KMS-11 (cell line): ENCODE measurements at regions not wholly inside any gene's neighbourhood (a gene's known extent, or its start where the extent isn't known, plus 50 kb on each side); places are given as distances from the start of the nearest gene placed in this dataset.

ENCODE experiments used
- H2AFZ ChIP-seq: fragments of 200-600 bp; sonication (generic); 2 replicates; pipeline ENCODE4 v1.6.1; 2016; ENCODE audit warnings: antibody characterized with exemption, mixed run types, low read depth
- H3K27ac ChIP-seq: fragments of 200-600 bp; sonication (generic); 2 replicates; pipeline ENCODE4 v1.6.1; 2016; ENCODE audit warnings: mild to moderate bottlenecking, mixed run types
- H3K27me3 ChIP-seq: fragments of 200-600 bp; sonication (generic); 2 replicates; pipeline ENCODE4 v1.6.1; 2017; ENCODE audit warnings: mild to moderate bottlenecking, low read depth, mixed run types, moderate library complexity; ENCODE audit not compliant: insufficient read depth
- H3K36me3 ChIP-seq: fragments of 200-600 bp; sonication (generic); 2 replicates; pipeline ENCODE4 v1.6.1; 2017; ENCODE audit warnings: mild to moderate bottlenecking, mixed run types; ENCODE audit not compliant: insufficient read depth
- H3K4me1 ChIP-seq: fragments of 200-600 bp; sonication (generic); 2 replicates; pipeline ENCODE4 v1.6.1; 2016; ENCODE audit warnings: mild to moderate bottlenecking, low read depth, mixed run types; ENCODE audit not compliant: poor library complexity, severe bottlenecking
- H3K4me2 ChIP-seq: fragments of 200-600 bp; sonication (generic); 2 replicates; pipeline ENCODE4 v1.7.0; 2016; ENCODE audit warnings: mild to moderate bottlenecking, mixed run types
- H3K4me3 ChIP-seq: fragments of 200-600 bp; sonication (generic); IDR thresholded peaks from 2 replicates; pipeline ENCODE4 v1.6.1; 2017; ENCODE audit warnings: low read depth, low read length, mixed read lengths; ENCODE audit not compliant: insufficient read depth
- H3K79me2 ChIP-seq: fragments of 200-600 bp; sonication (generic); 2 replicates; pipeline ENCODE4 v1.6.1; 2016; ENCODE audit warnings: low read depth, mixed run types; ENCODE audit not compliant: insufficient read depth
- H3K9ac ChIP-seq: fragments of 200-600 bp; sonication (generic); 2 replicates; pipeline ENCODE4 v1.6.1; 2016; ENCODE audit warnings: mild to moderate bottlenecking, mixed run types
- H4K20me1 ChIP-seq: fragments of 200-600 bp; sonication (generic); 2 replicates; pipeline ENCODE4 v1.6.1; 2016; ENCODE audit warnings: mild to moderate bottlenecking, mixed run types; ENCODE audit not compliant: insufficient read depth
- TF ChIP-seq, protein P1 (sequence below): fragments of 200-600 bp; sonication (generic); conservative IDR thresholded peaks from 2 replicates; pipeline ENCODE4 v1.6.1; 2017; ENCODE audit warnings: low read depth, mild to moderate bottlenecking, antibody characterized with exemption, low read length, moderate library complexity, mixed read lengths

DNA sequence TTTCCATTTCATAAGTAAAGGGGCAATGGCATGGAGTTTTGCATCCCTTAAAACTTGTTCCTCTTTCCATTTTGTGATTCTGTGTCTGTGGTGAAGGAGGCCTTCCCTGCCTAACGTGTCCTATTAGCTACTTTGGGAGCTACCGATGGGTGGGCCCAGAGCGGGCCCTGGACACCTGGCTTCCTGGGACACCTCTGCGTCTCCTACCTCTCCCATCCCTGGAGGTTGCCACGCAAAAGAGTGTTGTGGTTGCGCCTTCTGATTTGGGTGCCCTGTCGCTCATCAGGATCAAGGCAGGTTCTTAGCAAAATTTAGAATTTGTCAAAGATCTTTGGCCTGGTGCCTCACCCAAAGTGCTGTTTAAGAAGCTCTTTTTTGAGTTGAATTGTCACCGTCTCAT lies 116.4 kb upstream of the CACNA1E start:
- H3K79me2 ChIP-seq = no peaks in the 10 kb centered on the region
- H4K20me1 ChIP-seq = no peaks in the 10 kb centered on the region
- H3K36me3 ChIP-seq = no peaks in the 10 kb centered on the region
- TF ChIP-seq, protein P1, sequence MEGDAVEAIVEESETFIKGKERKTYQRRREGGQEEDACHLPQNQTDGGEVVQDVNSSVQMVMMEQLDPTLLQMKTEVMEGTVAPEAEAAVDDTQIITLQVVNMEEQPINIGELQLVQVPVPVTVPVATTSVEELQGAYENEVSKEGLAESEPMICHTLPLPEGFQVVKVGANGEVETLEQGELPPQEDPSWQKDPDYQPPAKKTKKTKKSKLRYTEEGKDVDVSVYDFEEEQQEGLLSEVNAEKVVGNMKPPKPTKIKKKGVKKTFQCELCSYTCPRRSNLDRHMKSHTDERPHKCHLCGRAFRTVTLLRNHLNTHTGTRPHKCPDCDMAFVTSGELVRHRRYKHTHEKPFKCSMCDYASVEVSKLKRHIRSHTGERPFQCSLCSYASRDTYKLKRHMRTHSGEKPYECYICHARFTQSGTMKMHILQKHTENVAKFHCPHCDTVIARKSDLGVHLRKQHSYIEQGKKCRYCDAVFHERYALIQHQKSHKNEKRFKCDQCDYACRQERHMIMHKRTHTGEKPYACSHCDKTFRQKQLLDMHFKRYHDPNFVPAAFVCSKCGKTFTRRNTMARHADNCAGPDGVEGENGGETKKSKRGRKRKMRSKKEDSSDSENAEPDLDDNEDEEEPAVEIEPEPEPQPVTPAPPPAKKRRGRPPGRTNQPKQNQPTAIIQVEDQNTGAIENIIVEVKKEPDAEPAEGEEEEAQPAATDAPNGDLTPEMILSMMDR = no peak
- H3K4me1 ChIP-seq = no peaks in the 10 kb centered on the region
- no peak overlapping the region for H3K27ac ChIP-seq
- H3K4me2 ChIP-seq = no peak overlapping the region
- H3K27me3 ChIP-seq = no peaks in the 10 kb centered on the region
- H2AFZ ChIP-seq = no peak overlapping the region
- no peak overlapping the region for H3K4me3 ChIP-seq
- no peak overlapping the region for H3K9ac ChIP-seq

GRCh38 chr1:181369416-181369815 lies 113.9 kb upstream of the CACNA1E start:
- no peak overlapping the region for H3K27ac ChIP-seq
- H3K4me1 ChIP-seq = no peaks in the 10 kb centered on the region
- no peaks in the 10 kb centered on the region for H3K36me3 ChIP-seq
- no peak overlapping the region for H3K4me3 ChIP-seq
- no peak overlapping the region for H3K9ac ChIP-seq
- H4K20me1 ChIP-seq = no peaks in the 10 kb centered on the region
- H3K27me3 ChIP-seq = no peaks in the 10 kb centered on the region
- TF ChIP-seq, protein P1 = no peak
- H3K4me2 ChIP-seq = no peak overlapping the region
- H3K79me2 ChIP-seq = no peaks in the 10 kb centered on the region
- no peak overlapping the region for H2AFZ ChIP-seq

- TF ChIP-seq, protein P1 = no peak
- Histone ChIP-seq H3K36me3 (no peaks in the 10 kb centered on the region), H2AFZ (no peak overlapping the region), H3K4me1 (no peaks in the 10 kb centered on the region), H3K79me2 (no peaks in the 10 kb centered on the region), H3K9ac (no peak overlapping the region), H3K27ac (no peak overlapping the region), H3K4me2 (no peak overlapping the region), H3K27me3 (no peaks in the 10 kb centered on the region), H3K4me3 (no peak overlapping the region), H4K20me1 (no peaks in the 10 kb centered on the region)
Measured at GRCh38 chr1:181383695-181384094, 99.6 kb upstream of the CACNA1E start.

DNA sequence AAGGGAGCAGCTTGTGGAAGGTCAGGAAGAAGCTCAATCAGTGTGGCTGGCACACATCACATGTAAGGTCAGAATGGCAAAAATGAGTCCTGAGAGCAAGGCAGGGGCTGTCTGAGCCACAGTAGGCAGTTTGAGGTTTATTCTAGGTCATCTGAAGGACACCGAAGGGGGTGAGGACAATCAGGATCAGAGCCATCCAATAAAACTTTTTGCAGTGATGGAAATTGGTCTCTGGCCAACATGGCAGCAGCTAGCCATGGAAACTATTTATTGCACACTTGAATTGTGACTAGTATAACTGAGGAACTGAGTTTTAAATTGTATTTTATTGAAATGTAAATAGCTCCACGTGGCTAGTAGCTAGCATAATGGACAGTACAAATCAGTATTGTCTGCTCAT lies 97.0 kb upstream of the CACNA1E start:
- H3K27me3 ChIP-seq = no peaks in the 10 kb centered on the region
- H3K9ac ChIP-seq = no peak overlapping the region
- no peak overlapping the region for H2AFZ ChIP-seq
- H3K4me2 ChIP-seq = no peak overlapping the region
- no peak overlapping the region for H3K4me3 ChIP-seq
- no peak overlapping the region for H3K27ac ChIP-seq
- H3K36me3 ChIP-seq = no peaks in the 10 kb centered on the region
- no peaks in the 10 kb centered on the region for H4K20me1 ChIP-seq
- TF ChIP-seq, protein P1 = no peak
- no peaks in the 10 kb centered on the region for H3K4me1 ChIP-seq
- H3K79me2 ChIP-seq = no peaks in the 10 kb centered on the region
